Spleen (tissue), 7 donors: ENCODE measurements at regions not wholly inside any gene's neighbourhood (a gene's known extent, or its start where the extent isn't known, plus 50 kb on each side); places are given as distances from the start of the nearest gene placed in this dataset.

Source experiments
- POLR2AphosphoS5 ChIP-seq, 3 donors: sonication (generic); formaldehyde crosslinking; IDR thresholded peaks; one replicate each; pipeline ENCODE4 v1.5.1; 2017; ENCODE audit warnings: antibody characterized with exemption in 3 of 3
- TF ChIP-seq, protein P1 (sequence below), 11 experiments: fragments of 200-600 bp in 7 of 11; fragments of 450-650 bp in 4 of 11; sonication (generic) in 4 of 11; IDR thresholded peaks in 8 of 11; conservative IDR thresholded peaks in 3 of 11; 1 replicate in 7 of 11; 2 replicates in 4 of 11; pipeline versions ENCODE4 v1.4.0 to v1.8.0; 2016 to 2021; ENCODE audit warnings: antibody characterized with exemption in 11 of 11, inconsistent platforms in 4 of 11, mild to moderate bottlenecking in 1 of 11
- donor health status: DM: no; HTN: no; CAD: no; lungs with moderate emphysema.
- donor health status: DM: no; HTN: no; CAD: no.
- donor health status: DM: no; HTN: no; CAD: no.

DNA sequence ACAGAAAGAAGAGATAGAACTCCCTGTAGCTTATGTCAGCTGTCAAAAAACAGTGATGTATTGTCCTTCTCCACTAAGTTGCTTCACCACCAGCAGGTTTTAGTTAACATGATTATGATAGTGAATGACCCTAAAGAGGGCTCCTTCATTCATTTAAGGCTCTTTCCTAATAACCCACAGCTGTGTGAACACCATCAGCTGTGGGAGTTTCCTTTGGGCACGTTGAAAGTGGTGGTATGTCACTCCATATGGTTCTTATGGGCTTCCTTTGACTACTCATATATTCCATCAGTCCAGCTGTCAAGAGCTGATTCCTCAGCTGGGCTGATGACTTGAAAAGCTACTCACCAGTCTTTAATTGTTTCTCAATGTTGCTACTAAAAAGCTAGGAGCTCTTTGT is 210.3 kb downstream of the UBE2E3 start:
- TF ChIP-seq, protein P1, sequence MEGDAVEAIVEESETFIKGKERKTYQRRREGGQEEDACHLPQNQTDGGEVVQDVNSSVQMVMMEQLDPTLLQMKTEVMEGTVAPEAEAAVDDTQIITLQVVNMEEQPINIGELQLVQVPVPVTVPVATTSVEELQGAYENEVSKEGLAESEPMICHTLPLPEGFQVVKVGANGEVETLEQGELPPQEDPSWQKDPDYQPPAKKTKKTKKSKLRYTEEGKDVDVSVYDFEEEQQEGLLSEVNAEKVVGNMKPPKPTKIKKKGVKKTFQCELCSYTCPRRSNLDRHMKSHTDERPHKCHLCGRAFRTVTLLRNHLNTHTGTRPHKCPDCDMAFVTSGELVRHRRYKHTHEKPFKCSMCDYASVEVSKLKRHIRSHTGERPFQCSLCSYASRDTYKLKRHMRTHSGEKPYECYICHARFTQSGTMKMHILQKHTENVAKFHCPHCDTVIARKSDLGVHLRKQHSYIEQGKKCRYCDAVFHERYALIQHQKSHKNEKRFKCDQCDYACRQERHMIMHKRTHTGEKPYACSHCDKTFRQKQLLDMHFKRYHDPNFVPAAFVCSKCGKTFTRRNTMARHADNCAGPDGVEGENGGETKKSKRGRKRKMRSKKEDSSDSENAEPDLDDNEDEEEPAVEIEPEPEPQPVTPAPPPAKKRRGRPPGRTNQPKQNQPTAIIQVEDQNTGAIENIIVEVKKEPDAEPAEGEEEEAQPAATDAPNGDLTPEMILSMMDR (IDR thresholded peaks at IDR 0.05 in 8 of 11, conservative IDR thresholded peaks at IDR 0.05 in 3 of 11) = no peak
- TF ChIP-seq POLR2AphosphoS5 (IDR thresholded peaks at IDR 0.05) = no peak
